RWPE2 (cell line): ENCODE measurements at regions not wholly inside any gene's neighbourhood (a gene's known extent, or its start where the extent isn't known, plus 50 kb on each side); places are given as distances from the start of the nearest gene placed in this dataset.

Experiments used
- ATAC-seq: fragments of 200-7000 bp; cut with Tn5 transposase; 3 replicates; pipeline ENCODE4 v1.9.1; 2021; ENCODE audit warnings: low read depth
- DNase-seq: peaks from one replicate; pipeline ENCODE4 v3.0.0-alpha.2; 2020; ENCODE audit warnings: low spot score
- H3K27ac ChIP-seq: fragments of 450-650 bp; 2 replicates; pipeline ENCODE4 v1.5.1; 2017; ENCODE audit warnings: mild to moderate bottlenecking; ENCODE audit not compliant: poor library complexity, severe bottlenecking
- H3K27me3 ChIP-seq: fragments of 250-450 bp; sonication (Bioruptor Pico); 2 replicates; pipeline ENCODE4 v1.5.1; 2021; ENCODE audit warnings: mild to moderate bottlenecking, moderate library complexity; ENCODE audit not compliant: insufficient read depth, poor library complexity, severe bottlenecking
- H3K36me3 ChIP-seq: fragments of 250-450 bp; sonication (Bioruptor Pico); 2 replicates; pipeline ENCODE4 v1.5.1; 2020; ENCODE audit warnings: low read depth, mild to moderate bottlenecking, moderate library complexity
- H3K4me1 ChIP-seq: fragments of 250-450 bp; sonication (Bioruptor Pico); 2 replicates; pipeline ENCODE4 v1.5.1; 2021; ENCODE audit warnings: mild to moderate bottlenecking, moderate library complexity; ENCODE audit not compliant: insufficient read depth, poor library complexity, severe bottlenecking
- H3K4me3 ChIP-seq: fragments of 250-450 bp; sonication (Bioruptor Pico); 2 replicates; pipeline ENCODE4 v1.5.1; 2021; ENCODE audit warnings: mild to moderate bottlenecking, moderate library complexity; ENCODE audit not compliant: severe bottlenecking
- H3K9me3 ChIP-seq: fragments of 250-450 bp; sonication (Bioruptor Pico); 2 replicates; pipeline ENCODE4 v1.5.1; 2021; ENCODE audit warnings: mild to moderate bottlenecking, moderate library complexity; ENCODE audit not compliant: severe bottlenecking
- CTCF ChIP-seq: fragments of 450-650 bp; IDR thresholded peaks from one replicate; pipeline ENCODE4 v1.5.1; 2017; ENCODE audit warnings: mild to moderate bottlenecking, moderate library complexity; ENCODE audit not compliant: poor library complexity, severe bottlenecking

DNA sequence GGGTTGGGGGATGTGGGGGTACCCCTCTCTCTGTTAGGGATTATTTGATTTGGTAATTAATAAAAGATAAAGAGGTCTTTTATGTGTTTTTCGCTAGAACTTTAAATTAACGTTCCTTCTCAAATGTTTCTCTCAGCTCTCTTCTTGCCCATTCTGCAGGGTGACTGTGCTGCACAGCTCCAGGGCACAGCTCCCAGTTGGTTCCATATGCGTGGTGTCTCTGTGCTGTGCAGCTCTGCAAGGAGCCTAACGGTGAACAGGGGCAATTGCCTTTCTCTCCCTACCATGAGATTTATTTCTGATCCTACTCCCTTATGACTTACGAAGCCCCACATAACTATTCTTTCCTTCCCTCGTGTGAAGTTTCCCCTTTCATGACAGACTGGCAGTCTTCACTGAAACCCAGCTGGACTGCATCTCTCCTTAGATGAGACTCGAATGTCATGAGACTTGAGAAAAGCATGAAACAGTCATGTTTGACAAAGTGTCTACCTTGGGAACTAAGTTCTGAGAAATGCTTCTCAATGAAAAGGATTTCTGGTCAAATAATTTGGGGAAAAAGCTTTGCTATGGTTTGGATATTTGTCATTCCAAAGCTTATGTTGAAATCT lies 50.2 kb upstream of the SPRY1 start:
- Histone ChIP-seq H3K27me3 (no peaks in the 10 kb centered on the region), H3K36me3 (no peaks in the 10 kb centered on the region), H3K4me3 (no peak overlapping the region), H3K9me3 (no peaks in the 10 kb centered on the region), H3K27ac (no peak overlapping the region), H3K4me1 (no peaks in the 10 kb centered on the region)
- DNase-seq: no peak
- no peak for TF ChIP-seq CTCF
- ATAC-seq: no peak
